ENCODE measurements at regions not wholly inside any gene's neighbourhood (a gene's known extent, or its start where the extent isn't known, plus 50 kb on each side); places are given as distances from the start of the nearest gene placed in this dataset.

- TF ChIP-seq EP300 (IDR thresholded peaks at IDR 0.05) (no peak), POLR2A (IDR thresholded peaks at IDR 0.05) (no peak)
These were observed 142.8 kb upstream of the STK17B start for GRCh38 chr2:196314157-196314556.

Data from stomach (tissue), 4 donors.